Panc1 (cell line): ENCODE measurements at regions not wholly inside any gene's neighbourhood (a gene's known extent, or its start where the extent isn't known, plus 50 kb on each side); places are given as distances from the start of the nearest gene placed in this dataset.

ENCODE experiments used
- ATAC-seq: fragments of 200-7000 bp; cut with Tn5 transposase; 2 replicates; pipeline ENCODE4 v1.9.1; 2020; ENCODE audit warnings: mild to moderate bottlenecking, moderate library complexity
- BruUV-seq: library from RNA; stranded (reverse); fragments of 400-500 nt; replicated peaks from 2 replicates; lab custom pipeline; 2021; lab: Mats Ljungman, UMichigan
- CTCF ChIA-PET: fragments of 300-600 bp; sonication (Branson Sonifier 250); formaldehyde crosslinking; loops from one replicate; lab custom pipeline; 2022; ENCODE audit warnings: antibody characterized with exemption; lab: Charles Lee
- POLR2A ChIA-PET: fragments of 300-600 bp; sonication (Branson Sonifier 250); formaldehyde crosslinking; loops from one replicate; lab custom pipeline; 2022; ENCODE audit warnings: antibody characterized with exemption; lab: Charles Lee
- DNase-seq: peaks from one replicate; pipeline ENCODE4 v3.0.0-alpha.2; 2010; ENCODE audit warnings: low read depth, low spot score
- H3K27ac ChIP-seq: 2 replicates; pipeline ENCODE4 v1.5.1; 2011; ENCODE audit warnings: mild to moderate bottlenecking, low read length, inconsistent platforms
- H3K27me3 ChIP-seq: fragments of 200-500 bp; sonication (Bioruptor generic); 2 replicates; pipeline ENCODE4 v1.6.0; 2014; ENCODE audit warnings: low read length, inconsistent platforms; ENCODE audit not compliant: control insufficient read depth, insufficient read depth
- H3K36me3 ChIP-seq: fragments of 200-500 bp; sonication (Bioruptor generic); 2 replicates; pipeline ENCODE4 v1.5.1; 2014; ENCODE audit warnings: inconsistent platforms, mild to moderate bottlenecking, low read length, moderate library complexity; ENCODE audit not compliant: control insufficient read depth, insufficient read depth
- H3K4me1 ChIP-seq: 2 replicates; pipeline ENCODE4 v1.5.1; 2011; ENCODE audit warnings: inconsistent platforms, mild to moderate bottlenecking, low read length, moderate library complexity; ENCODE audit not compliant: control insufficient read depth, insufficient read depth
- H3K4me3 ChIP-seq, 2 experiments: 2 replicates each; pipeline ENCODE4 v1.5.1; 2011 to 2012; ENCODE audit warnings: low read depth in 2 of 2, low read length in 2 of 2, mild to moderate bottlenecking in 2 of 2, inconsistent platforms in 1 of 2, moderate library complexity in 1 of 2
- H3K9me3 ChIP-seq: fragments of 200-500 bp; sonication (Bioruptor generic); 2 replicates; pipeline ENCODE4 v1.5.1; 2014; ENCODE audit warnings: low read depth, mild to moderate bottlenecking, inconsistent platforms, low read length, moderate library complexity; ENCODE audit not compliant: control insufficient read depth, insufficient read depth
- CTCF ChIP-seq: fragments of 450-650 bp; IDR thresholded peaks from 2 replicates; pipeline ENCODE4 v1.5.1; 2017; ENCODE audit warnings: mild to moderate bottlenecking
- POLR2AphosphoS5 ChIP-seq: IDR thresholded peaks from 2 replicates; pipeline ENCODE4 v1.6.1; 2012; ENCODE audit warnings: mild to moderate bottlenecking, low read depth, low read length, moderate library complexity
- REST ChIP-seq, 2 experiments: IDR thresholded peaks; 2 replicates each; pipeline ENCODE4 v1.6.1; 2011 to 2012; ENCODE audit warnings: low read depth in 2 of 2, control low read depth in 1 of 2, low read length in 1 of 2, mild to moderate bottlenecking in 1 of 2, moderate library complexity in 1 of 2; ENCODE audit not compliant: insufficient read depth in 1 of 2
- SIN3A ChIP-seq: IDR thresholded peaks from 2 replicates; pipeline ENCODE4 v1.6.1; 2012; ENCODE audit warnings: low read depth, mild to moderate bottlenecking, low read length, moderate library complexity, borderline replicate concordance; ENCODE audit not compliant: insufficient read depth
- TCF7L2 ChIP-seq: IDR thresholded peaks from 2 replicates; pipeline ENCODE4 v1.6.1; 2011; ENCODE audit warnings: mild to moderate bottlenecking, low read depth, low read length, inconsistent platforms
- in situ Hi-C: cut with HindIII; loops from 2 replicates; pipeline ENCODE4 v1.10.0; 2016; ENCODE audit warnings: low sequenced_read_pairs, low pct_unique_long_range_greater_than_20kb
- intact Hi-C: fragments of 100-400 bp; cut with micrococcal nuclease; formaldehyde crosslinking; loops from one replicate; pipeline ENCODE4 v1.10.0; 2022; ENCODE audit not compliant: unreplicated experiment

- in situ Hi-C loops (no loop called here), intact Hi-C loops (no loop called here)
- ChIA-PET POLR2A (no interaction called here), CTCF (no interaction called here)
- no peaks in the 10 kb centered on the region for H3K27me3 ChIP-seq
- no peak for DNase-seq
- no peaks in the 10 kb centered on the region for H3K36me3 ChIP-seq
- H3K27ac ChIP-seq, result no peak overlapping the region
- ATAC-seq, result no peak
- no peak overlapping the region for H3K4me3 ChIP-seq
- BruUV-seq, result no TSS peak
- H3K4me1 ChIP-seq, result no peaks in the 10 kb centered on the region
- TF ChIP-seq SIN3A (no peak), REST (IDR thresholded peaks at IDR 0.05; ENCODE audit: insufficient read depth in 1 of 2, low read depth in 2 of 2, low read length in 1 of 2) (no peak), POLR2AphosphoS5 (no peak), CTCF (no peak), TCF7L2 (no peak)
- no peaks in the 10 kb centered on the region for H3K9me3 ChIP-seq
Observed at GRCh38 chr9:3049636-3050035, 205.7 kb upstream of the PUM3 start.

DNA sequence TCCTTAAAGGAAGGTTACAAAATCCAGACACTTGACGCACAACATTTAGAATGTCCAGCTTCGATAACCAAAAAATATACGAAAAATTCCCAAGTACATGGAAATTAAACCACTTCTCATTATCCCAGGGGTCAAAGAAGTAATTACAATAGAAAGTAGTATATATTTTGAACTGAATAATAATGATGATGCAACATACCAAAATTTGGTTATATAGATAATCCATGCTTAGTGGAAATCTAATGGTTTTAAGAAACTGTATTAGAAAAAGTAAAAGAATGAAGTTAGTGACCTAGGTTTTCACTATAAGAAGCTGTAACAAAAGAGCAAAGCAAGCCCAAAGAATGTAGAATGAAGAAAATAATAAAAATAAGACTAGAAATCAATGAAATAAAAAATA, 204.0 kb upstream of the PUM3 start:
- no peaks in the 10 kb centered on the region for H3K4me1 ChIP-seq
- no peaks in the 10 kb centered on the region for H3K36me3 ChIP-seq
- TF ChIP-seq TCF7L2 (no peak), POLR2AphosphoS5 (no peak), SIN3A (no peak), REST (IDR thresholded peaks at IDR 0.05; ENCODE audit: insufficient read depth in 1 of 2, low read depth in 2 of 2, low read length in 1 of 2) (no peak)
- H3K27ac ChIP-seq, result no peak overlapping the region
- POLR2A ChIA-PET, result no interaction called here
- CTCF ChIA-PET, result no interaction called here
- H3K9me3 ChIP-seq, result no peaks in the 10 kb centered on the region
- in situ Hi-C loops, result no loop called here
- no peak overlapping the region for H3K4me3 ChIP-seq
- BruUV-seq, result no TSS peak
- intact Hi-C loops, result no loop called here
- no peaks in the 10 kb centered on the region for H3K27me3 ChIP-seq
- ATAC-seq (no peak), DNase-seq (no peak)
